DMS153 (cell line): ENCODE measurements at regions not wholly inside any gene's neighbourhood (a gene's known extent, or its start where the extent isn't known, plus 50 kb on each side); places are given as distances from the start of the nearest gene placed in this dataset.

Experiments used
- DNase-seq: peaks from one replicate; lab custom pipeline; 2025; lab: John Stamatoyannopoulos, UW

DNA sequence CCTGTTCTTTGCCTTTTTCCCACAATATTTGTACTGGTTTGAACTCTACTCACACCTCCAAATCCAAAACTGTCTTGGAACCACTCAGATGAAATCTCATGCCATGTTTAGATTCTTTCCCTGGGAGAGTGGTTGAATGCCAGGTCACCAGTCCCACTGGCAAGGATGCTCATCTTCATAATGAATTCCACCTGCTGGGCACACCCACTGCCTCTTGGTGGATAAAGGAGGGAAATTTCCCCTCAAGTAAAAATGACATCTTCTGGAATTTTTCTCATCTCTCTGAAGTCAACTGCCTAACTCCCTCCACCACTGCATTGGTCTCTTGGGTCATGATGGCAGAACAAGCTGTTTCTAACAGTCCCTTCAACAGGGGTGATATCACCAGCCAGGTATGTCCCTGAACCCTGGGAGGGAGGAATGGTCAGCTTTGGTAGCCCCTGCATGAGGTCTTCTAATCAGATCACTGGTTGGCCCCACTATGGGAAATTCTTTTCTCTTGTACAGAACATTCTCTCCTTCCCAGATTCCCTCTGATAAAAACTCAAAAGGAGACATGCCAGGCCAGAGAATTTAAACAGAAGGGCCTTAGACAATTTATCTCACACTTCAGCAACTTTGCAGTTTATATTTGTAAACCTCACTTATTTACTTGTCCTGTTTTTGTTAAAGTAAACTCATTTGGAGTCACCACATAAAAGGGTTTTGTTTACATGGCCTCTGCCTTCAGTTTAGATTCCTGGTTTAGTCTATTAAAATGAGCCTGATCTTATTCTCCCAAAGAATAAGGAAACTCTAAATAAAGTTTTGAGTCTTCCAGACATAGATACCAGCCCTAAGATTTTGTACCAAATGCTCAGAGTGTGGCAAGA is 143.4 kb downstream of the WNT5A start:
- no peak for DNase-seq

DNA sequence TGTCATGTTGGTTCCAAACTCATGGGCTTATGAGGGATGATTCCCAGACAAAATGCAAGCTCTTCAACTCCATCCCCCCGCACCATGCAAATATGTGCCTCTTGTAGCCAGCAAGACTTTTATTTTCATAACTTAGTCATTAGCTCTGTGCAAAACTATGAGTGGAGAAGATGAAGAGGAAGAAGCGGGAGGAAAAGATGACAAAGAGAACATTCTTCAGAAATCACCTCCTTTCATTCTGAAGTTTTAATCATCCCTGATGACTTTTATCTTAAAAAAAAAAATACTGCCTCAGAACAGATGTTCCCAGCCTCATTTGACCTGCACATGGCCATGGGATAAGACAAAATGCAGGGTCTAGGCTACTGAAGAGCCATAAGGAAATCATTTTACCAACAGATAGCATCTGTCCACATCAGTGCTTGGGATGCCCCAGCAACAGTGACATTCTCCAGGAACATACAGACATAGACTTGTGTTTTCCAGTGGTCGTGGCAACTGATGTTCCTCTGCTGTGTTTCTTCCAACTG is 145.5 kb downstream of the WNT5A start:
- no peak for DNase-seq

DNA sequence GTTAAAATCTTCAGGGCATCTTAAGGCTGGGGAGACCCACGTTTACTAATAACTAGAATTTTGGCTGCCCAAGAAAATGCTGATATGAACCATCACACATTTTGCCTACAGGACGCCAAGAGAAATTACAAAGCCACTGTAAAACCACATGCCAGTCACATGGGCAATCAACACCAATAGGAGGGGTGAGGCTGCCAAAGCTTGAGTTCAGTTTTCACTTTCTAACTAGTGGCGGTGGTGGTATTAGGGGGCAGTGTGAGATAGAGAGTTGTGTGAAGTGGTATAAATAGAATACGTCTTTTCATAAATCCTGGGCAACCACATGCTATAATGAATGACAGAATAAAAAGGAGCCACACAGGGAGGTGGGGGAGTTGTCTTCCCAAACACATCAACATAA is 147.3 kb downstream of the WNT5A start:
- no peak for DNase-seq

DNA sequence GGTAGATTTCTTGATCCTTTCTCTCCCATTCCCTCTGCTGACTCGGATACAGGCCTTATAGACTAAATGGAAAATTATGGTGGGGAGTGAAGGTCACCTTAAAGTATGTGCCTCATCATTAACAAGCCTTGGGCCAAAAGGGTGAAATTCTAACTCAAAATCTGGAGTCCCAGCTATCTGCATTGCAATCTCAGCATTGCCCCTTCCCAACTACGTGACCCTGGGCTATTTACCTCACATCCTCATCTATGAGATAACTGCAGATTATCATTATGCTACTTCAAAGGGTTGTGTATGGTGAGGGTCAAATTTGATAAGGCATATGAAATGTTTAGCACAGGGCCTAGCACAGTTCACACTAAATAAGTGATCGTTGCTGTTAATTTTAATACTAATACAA is 147.7 kb downstream of the WNT5A start:
- no peak for DNase-seq

DNA sequence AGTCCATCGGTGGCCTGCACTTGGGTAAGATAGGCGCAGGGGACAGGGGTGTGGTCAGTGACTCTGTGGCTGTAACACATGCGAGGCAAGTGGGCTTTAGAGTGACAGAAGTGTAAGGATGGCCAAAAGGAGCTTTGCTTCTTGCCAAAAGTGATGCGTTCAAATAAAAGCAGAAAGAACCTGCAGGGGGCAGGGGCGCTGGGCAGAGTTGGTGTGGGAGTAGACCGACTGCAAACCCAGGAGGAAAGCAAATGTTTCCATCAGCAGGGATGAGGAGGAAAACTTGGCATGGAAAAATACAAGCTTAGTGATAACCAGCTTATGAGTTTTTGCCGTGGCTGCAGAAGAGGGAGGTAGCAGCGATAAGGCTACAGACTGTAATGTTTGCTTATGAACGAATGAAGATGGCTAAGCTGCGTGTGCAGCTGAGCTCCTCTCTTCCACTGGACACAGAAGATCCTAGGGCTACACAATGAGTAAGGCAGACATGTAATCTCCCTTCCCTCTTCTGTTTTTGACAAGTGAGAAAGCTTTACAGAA is 149.4 kb downstream of the WNT5A start:
- DNase-seq, result no peak

DNA sequence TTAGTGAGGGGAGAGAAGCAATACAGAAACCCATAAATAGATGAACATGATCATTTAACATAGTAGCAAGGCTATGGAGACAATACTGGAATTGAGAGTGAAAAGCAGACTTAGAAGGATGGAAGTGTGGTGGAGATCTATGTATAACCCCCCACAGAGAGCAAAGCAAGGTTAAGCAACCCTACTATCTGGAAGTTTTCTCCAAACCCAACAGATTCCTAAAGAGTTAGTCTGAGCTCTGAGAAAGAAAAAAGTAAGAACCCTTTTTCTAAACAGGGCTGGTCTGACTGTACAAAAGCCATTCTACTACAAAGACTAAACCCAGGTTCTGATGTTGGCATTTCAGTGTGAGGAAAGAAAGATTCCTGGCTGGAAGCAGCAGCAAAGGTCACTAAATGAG is 153.2 kb downstream of the WNT5A start:
- no peak for DNase-seq

DNA sequence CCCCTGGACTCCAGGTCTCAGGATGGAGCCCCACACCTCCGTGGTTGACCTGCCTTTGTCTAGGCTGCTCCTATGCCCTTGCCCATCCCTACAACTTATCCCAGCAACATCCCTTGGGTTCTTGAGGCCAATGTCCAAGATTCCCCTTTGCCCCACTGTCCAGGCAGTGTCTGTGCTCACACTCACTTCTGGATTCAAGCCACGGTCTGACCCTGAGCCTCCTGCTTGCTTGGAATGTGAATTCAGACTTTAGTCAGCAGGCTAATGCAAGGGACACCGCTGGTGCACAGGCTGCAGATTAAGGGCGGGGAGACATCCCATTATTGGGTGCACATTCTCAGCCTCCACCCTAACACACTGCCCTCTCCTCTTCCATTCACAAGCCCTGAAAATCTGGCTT is 154.1 kb downstream of the WNT5A start:
- no peak for DNase-seq

DNA sequence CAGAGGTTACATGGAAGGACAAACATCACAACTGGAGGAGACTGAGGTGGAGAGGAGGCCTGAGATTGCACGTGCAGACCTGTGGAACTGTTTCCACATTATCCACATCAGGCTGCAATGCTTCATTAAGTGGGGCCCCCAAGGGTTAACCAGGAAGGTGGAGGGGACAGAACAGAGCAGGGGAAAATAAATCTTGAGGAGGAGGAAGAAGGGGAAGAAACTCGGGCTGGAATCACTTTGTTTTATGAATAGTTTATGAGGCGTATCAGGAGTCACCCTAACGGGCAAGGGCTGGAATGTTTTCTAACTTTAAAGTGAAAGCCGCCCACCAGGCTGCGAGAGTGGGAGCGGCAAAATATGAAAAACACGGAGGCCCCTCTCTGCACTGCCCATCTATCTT is 154.9 kb downstream of the WNT5A start:
- no peak for DNase-seq

DNA sequence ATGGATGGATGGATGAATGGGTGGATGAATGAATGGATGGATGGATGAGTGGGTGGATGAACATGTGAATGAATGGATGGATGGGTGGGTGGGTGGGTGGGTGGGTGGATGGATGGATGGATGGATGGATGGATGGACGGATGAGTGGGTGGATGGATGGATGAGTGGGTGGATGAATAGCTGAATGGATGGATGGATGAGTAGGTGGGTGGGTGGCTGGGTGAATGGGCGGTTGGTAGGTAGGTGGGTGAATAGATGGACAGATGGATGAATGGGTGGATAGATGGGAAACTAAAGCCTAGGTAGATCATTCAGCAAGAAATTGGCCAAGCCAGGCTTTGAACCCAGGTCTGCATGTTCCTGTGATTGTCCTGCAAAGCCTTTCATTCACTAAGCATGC is 155.6 kb downstream of the WNT5A start:
- DNase-seq, result no peak

DNA sequence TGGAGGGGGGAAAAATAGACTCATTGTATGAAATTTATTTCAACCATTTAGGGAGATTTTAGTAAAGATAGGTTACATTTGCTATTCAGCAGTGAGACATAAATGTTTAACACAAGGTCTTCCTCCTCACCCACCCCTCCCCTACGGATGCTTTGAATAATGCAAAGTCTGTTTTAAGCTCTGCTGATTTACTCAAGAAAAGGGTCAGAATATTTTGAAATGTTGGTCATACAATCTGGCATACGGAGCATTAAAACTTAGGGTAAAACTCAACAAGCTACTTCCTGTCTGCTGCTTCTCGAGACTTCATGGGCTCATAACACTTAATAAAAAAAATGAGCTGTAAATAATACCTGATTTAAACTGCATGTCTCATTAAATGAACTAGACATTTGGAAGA is 156.3 kb downstream of the WNT5A start:
- DNase-seq, result no peak

DNA sequence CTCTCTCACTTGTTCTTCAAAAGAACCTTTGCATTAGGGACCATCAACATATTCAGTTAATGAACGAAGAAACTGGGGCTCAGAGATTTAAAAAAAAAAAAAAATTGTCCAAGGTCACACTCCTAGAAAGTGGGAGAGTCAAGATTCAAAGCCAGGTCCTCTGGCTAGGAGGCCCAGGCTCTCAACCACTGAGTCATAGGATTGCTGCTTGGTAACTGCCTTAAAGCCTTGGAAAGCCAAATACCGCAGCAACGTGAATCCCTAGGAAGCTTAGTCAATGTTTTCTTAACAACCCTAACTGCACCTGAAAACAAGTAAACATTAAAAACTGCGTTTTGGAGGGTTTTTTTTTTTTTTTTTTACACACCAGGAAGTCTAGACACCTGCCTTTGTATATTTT is 156.8 kb downstream of the WNT5A start:
- no peak for DNase-seq

DNA sequence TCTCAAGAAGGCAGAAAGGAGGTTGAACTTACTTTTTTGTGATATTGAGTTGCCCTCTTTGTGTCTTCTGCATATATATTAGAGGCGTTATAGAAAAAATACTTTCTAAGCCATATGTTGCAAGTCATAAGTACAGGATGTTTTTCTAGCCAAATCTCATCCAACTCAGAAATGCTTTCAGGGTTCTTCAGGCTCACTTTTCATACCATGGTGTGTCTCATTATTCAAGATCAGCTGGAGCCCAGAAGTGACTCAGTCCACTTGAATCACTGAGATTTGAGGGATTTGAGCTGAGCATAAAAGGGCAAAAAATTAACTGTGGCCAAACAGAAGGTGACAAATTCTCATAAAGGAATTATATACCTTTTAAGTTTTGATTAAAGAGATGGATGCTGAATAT is 157.3 kb downstream of the WNT5A start:
- DNase-seq, result no peak

DNA sequence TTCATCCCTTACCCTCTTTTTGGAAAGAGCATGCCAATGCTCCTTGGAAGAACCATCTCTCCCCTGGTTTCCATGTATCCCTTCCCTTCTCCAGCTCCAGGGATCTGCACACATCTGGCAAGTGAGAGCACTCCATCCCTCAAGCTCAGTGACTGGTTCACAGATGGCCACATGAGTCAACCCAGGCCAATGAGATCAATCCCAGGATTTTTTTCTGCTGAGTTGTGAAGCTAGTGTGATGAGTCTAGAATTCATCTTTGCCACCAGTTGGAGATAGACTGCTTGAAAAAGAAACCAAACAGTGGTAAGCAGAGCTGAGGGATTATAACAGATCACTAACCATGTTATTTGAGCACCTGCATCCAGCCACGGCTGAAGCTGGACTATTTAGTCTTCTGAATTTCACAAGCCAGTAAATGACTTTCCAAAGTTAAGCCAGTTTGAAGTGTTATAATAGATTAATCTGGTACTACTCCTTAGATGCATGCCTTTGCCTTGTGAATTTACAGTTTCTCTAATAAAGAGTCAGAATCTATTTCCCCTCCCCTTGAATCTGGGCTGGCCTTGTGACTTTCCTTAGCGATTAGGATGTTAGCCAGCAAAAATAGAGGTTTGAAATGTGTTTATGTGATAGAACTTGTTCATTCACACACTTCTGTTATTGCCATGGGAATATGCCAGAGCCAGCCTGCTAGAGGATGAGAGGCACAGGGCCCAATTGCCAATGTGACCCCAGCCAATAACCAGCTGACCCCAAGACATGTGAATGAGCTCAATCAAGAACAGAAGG is 159.8 kb downstream of the WNT5A start:
- no peak for DNase-seq

DNA sequence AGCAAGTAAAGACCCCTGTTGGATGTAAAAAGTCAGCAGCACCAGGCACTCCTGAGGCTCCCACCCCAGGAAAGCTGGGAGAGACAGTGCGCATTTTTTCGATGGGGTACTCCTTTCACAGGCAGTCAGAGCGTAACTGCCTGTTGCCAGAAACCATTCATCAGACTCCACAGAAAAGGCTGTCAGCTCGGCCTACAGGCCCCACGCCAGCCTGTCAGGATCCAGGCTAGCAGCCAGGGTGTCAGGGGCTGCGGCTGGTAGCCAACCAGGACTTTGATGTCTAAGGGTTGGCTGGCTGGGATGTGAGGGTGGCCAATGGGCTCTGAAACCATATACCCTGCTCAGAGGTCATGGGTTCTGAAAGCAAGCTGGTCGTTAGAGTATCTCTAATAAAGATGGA is 164.5 kb downstream of the WNT5A start:
- no peak for DNase-seq

DNA sequence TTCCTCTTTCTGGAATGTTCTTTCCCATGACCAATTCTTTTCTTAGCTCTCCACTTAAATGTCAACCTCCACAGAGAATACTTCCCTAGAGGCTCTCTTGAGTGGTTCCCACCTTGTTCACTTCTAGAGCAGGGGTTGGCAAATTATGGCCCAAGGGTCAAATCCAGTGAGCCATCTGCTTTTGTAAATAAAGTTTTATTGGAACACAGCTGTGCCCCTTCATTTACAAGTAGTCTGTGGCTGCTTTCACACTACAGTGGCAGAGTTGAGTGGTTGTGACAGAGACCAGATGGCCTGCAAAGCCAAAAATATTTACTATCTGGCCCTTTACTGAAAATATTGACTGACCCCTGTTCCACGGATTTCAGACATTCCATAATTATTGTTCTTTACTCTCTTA is 166.2 kb downstream of the WNT5A start:
- no peak for DNase-seq

DNA sequence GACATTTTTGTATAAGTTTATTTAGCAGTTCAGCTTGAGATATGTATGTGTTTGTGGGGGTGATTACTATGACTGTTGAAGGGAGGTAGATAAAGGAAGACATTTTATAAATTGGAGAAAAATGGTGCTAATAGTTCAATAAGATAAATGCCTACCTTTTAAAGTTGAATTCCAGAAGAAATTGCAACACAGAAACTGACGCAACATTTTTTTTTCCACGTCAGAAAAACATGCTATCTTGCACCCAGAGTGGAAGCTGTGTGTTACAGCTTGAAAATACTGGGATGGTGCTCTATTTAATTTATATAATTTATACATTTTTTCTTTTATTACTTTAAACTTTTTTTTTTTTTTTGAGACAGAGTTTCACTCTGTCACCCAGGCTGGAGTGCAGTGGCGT is 171.7 kb downstream of the WNT5A start:
- DNase-seq, result no peak

DNA sequence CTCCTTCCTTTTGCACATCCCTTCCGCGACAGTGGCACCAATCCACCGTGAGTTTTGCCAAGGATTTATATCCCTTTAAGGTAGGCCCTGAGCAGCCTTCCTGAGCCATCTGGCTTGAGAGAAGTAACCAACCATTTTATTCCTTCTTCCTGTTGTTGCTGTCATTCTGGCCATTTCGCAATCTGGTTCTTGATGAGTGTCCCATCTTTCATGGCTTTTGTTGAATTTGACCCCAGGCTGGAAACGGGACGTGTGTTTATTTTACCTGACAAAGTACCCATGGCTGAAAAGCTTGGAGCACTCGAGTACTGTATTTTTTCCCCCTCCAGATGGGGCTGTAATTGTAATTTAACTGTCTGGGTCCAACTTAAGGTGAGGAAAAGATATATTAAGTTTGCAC is 173.4 kb downstream of the WNT5A start:
- DNase-seq, result peak; percentile 46

DNA sequence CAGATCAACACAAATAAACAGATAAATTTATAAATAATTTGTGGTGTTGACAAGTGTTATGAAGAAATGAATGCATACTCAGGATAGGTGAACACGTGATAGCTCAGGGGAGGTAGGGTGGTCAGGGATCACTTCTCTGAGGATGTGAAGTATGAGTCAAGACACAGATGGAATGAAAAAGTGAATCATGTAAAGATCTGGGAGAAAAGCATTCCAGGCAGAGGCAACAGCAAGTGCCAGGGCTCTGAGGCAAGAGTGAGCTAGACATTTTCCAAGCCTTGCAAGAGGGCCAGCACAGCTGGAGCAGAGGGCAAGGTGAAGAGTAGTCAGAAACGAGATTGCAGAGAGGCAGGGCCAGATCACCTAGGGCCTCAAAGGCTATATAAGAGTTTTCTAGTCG is 177.8 kb downstream of the WNT5A start:
- no peak for DNase-seq

DNA sequence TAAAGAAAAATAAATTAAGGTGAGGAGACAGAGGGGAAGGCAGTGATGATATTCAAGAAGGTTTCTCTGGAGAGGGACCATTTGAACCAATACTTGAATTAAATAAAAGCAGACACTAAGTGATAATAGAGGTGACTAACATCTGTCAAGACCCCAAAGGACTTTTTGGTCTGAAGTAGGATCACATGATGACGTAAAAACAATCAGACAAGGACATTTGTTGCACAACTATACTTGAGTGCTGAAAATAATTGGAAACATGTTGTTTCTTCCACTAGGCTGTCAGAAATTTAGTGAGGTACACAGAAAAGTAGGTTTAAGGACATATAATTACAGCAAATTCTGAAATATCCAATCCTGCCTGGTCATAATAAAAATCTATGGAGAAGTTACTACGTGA is 179.5 kb downstream of the WNT5A start:
- DNase-seq, result no peak

DNA sequence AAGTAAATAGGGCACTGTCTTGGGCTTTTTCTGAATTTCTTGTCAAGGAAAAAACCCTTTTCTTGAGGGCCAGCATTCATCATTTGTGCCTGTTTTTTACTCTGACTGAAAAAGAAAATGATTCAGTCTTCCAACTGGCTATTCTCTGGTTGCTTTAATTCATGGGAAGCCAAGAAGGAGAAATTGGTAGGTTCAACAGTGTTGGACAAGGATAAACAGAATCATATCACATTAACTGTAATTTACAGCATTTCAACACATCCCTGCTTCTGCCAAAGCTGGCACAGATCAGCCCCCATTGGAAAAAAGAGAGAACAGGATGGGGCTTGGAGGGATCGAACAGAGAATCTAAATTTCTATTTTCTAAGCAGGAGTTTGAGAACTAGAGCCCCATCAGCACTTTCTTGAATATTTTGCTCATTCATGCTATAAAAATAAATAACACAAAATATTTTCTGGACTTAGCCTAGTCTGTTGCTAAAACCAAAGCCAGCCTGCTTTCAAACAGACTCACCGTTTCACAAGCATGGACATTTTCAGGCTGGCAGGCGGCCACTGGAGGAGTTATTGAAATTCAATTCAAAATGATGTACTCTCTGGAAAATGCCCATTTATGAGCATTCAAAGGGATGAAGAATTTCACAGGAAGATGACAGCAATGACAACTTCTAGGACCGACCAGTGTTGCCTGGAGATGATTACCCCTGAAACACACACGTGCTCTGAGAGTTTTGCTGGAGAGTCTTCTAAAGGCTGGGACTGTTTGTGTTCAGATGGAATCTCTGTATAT is 181.2 kb downstream of the WNT5A start:
- no peak for DNase-seq

DNA sequence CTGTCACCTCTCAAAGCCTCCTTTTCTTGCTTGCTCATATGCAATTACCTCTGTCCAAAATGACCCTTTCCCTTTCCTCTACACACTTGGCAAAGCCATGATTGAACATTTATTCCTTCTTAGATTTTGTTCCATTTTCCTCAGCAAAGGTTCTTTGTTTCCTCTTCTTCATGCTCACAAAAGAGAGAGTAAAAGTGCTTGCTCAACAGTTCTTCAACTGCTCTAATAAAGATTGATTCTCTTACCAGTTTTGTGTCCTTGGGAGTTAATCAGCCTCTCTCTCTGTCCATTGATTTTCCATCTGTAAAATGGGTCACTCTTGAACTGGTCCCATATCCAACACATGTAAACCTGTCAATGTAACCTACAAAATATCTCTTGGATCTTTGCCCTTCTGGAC is 186.4 kb downstream of the WNT5A start:
- DNase-seq, result no peak

DNA sequence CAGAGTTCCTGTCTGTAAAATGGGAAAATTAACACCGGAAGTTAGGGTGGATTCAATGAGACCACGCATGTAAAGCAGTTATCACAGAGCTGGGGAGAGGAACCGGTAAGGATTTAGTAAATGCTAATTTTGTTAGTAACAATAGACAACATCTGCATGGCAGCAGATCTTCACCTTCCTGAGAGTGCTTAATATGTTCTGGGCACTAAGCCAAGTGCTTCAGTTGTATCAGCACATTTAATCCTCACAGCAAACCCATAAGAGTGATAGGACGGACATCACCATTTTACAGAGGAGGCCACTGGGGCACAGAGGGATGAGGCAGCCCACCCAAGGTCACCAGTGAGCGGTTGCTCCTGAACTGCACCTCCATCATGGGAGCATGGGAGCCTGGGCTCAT is 189.4 kb downstream of the WNT5A start:
- DNase-seq, result no peak
